ENCODE measurements at regions not wholly inside any gene's neighbourhood (a gene's known extent, or its start where the extent isn't known, plus 50 kb on each side); places are given as distances from the start of the nearest gene placed in this dataset.
"Not testable (repeated sequence)": the region's sequence is repeated elsewhere in the genome, so short reads cannot be mapped to it uniquely, and the experiment has no call there.

DNA sequence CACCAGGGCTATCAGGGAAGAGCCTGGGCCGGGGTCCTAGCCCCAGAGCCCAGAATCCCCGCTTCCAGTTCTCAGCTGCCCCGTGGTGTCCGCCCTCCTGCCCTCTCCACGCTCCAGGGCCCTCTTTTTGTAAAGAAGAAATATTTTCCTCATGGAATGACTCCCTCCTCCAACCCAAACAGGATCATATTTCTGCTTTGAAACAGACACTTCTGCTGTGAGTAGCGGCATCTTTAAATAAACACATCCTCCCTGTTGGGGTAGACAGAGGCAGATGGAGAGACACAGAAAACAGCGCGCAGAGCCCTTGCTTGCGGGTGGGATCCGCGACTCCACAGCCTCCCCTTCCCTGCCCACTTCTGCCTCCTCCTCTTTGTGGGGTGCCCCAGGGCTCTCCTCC lies 4384.7 kb upstream of the TPTE start:
- DNase-seq (ENCODE audit: low read depth in 1 of 2, low spot score in 2 of 2); H2BK15ac ChIP-seq (ENCODE audit: low read length); H3K23ac ChIP-seq (ENCODE audit: insufficient read length); H3K27ac ChIP-seq (ENCODE audit: low read depth, low read length); H3K14ac ChIP-seq (ENCODE audit: insufficient read length); H3K23me2 ChIP-seq (ENCODE audit: low read depth, low read length); H4K20me1 ChIP-seq (replicated peaks in 1 of 2; ENCODE audit: control insufficient read depth in 1 of 2, insufficient read depth in 2 of 2, low read length in 2 of 2); H3K79me1 ChIP-seq (ENCODE audit: low read depth, low read length); H2BK20ac ChIP-seq (ENCODE audit: low read length); H3K4me2 ChIP-seq (ENCODE audit: insufficient read depth in 1 of 2, low read depth in 2 of 2, low read length in 2 of 2); H4K5ac ChIP-seq (ENCODE audit: insufficient read length, low read depth, low read length); H2BK12ac ChIP-seq (ENCODE audit: low read depth, low read length); H2BK5ac ChIP-seq (ENCODE audit: low read depth, low read length); H4K91ac ChIP-seq (replicated peaks; ENCODE audit: insufficient read length, low read length); H3K36me3 ChIP-seq (ENCODE audit: control insufficient read depth in 2 of 4, insufficient read depth in 4 of 4, low read length in 3 of 4); H3K18ac ChIP-seq (ENCODE audit: extremely low read depth, low read length); H3K9me3 ChIP-seq (ENCODE audit: insufficient read depth in 2 of 2, low read depth in 1 of 2, low read length in 1 of 2); FAIRE-seq; CTCF ChIA-PET (ENCODE audit: partially characterized antibody); H2AFZ ChIP-seq (ENCODE audit: low read length); H3K79me2 ChIP-seq (ENCODE audit: control insufficient read depth in 1 of 2, insufficient read depth in 2 of 2, low read length in 2 of 2); H3K4me1 ChIP-seq (replicated peaks in 1 of 4; ENCODE audit: control insufficient read depth in 3 of 4, insufficient read depth in 4 of 4, low read length in 3 of 4); H4K8ac ChIP-seq (ENCODE audit: extremely low read depth, insufficient read depth, low read length); H3K56ac ChIP-seq (replicated peaks; ENCODE audit: insufficient read length, low read depth, low read length); H3K9ac ChIP-seq (replicated peaks in 1 of 4; ENCODE audit: extremely low read depth in 1 of 4, low read depth in 3 of 4, low read length in 3 of 4); H3K4me3 ChIP-seq (ENCODE audit: extremely low read depth in 1 of 4, insufficient read depth in 2 of 4, low read depth in 3 of 4, low read length in 4 of 4); H3K27me3 ChIP-seq (replicated peaks in 1 of 4; ENCODE audit: control insufficient read depth in 3 of 4, extremely low read depth in 1 of 4, insufficient read depth in 3 of 4, low read length in 3 of 4); POLR2A ChIA-PET (ENCODE audit: partially characterized antibody); H2BK120ac ChIP-seq (replicated peaks; ENCODE audit: low read depth, low read length); H3K4ac ChIP-seq (replicated peaks; ENCODE audit: insufficient read length, low read depth, low read length); H2AK5ac ChIP-seq (ENCODE audit: low read depth, low read length): not testable (repeated sequence)
- no CpG with 5 or more reads among the region's 11 CpGs for WGBS, 2 experiments (ENCODE audit: extremely low coverage in 1 of 2, insufficient coverage in 1 of 2, insufficient read length in 1 of 2, insufficient replicate concordance in 2 of 2, low coverage in 1 of 2, low lambda C conversion rate in 2 of 2, missing lambda C conversion rate in 1 of 2)

DNA sequence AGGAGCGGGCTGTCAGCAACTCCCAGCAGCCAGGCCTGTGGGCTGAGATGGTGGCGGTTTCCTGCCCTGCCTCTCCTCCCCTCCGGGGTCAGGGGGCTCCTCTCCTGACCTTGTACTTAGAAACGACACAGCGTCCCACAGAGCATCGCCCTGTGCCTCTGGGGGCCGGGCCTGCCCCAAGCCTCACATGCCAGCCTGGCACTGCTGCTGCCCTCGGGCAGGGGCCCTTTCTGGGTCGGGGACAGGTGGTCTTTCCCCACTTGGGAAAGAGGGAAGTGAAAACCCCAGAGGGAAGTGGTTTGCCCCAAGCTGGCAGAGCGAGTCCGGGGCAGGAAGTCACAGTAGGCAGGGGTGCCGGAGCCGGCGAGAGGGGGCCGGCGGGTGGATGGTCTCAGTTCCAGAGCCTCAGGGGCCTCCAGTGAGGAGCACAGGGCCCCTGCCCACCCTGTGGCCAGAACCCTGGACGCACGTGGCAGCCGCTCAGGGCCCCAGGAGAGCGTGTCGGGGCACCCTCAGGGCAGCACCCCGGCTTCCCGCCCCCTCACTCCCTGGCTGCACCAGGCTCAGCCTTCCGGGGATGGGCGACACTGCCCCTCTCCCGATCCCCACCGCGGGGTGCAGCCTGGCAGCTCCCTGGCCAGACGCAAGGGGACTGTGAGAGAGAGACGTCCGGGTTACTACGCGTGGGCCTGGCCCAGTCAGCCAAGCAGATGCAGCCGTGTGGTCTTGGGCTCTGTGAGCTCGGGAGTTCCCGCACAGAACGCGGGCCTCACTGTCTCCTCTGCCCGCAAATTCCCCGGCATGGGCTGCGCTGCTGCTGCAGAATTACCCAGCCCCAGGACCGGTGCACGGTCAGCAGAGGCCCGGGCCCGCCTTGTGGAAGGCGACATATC lies 4382.9 kb upstream of the TPTE start:
- H2BK12ac ChIP-seq (ENCODE audit: low read depth, low read length); H3K79me1 ChIP-seq (ENCODE audit: low read depth, low read length); DNase-seq (ENCODE audit: low read depth in 1 of 2, low spot score in 2 of 2); H4K91ac ChIP-seq (replicated peaks; ENCODE audit: insufficient read length, low read length); H3K4me1 ChIP-seq (replicated peaks in 1 of 4; ENCODE audit: control insufficient read depth in 3 of 4, insufficient read depth in 4 of 4, low read length in 3 of 4); H4K8ac ChIP-seq (ENCODE audit: extremely low read depth, insufficient read depth, low read length); H2BK5ac ChIP-seq (ENCODE audit: low read depth, low read length); H3K4ac ChIP-seq (replicated peaks; ENCODE audit: insufficient read length, low read depth, low read length); H2BK120ac ChIP-seq (replicated peaks; ENCODE audit: low read depth, low read length); H3K56ac ChIP-seq (replicated peaks; ENCODE audit: insufficient read length, low read depth, low read length); H3K4me3 ChIP-seq (ENCODE audit: extremely low read depth in 1 of 4, insufficient read depth in 2 of 4, low read depth in 3 of 4, low read length in 4 of 4); H2AK5ac ChIP-seq (ENCODE audit: low read depth, low read length); H2BK20ac ChIP-seq (ENCODE audit: low read length); H3K18ac ChIP-seq (ENCODE audit: extremely low read depth, low read length); H2BK15ac ChIP-seq (ENCODE audit: low read length); H2AFZ ChIP-seq (ENCODE audit: low read length); H3K9ac ChIP-seq (replicated peaks in 1 of 4; ENCODE audit: extremely low read depth in 1 of 4, low read depth in 3 of 4, low read length in 3 of 4); H4K20me1 ChIP-seq (replicated peaks in 1 of 2; ENCODE audit: control insufficient read depth in 1 of 2, insufficient read depth in 2 of 2, low read length in 2 of 2); H3K4me2 ChIP-seq (ENCODE audit: insufficient read depth in 1 of 2, low read depth in 2 of 2, low read length in 2 of 2); H4K5ac ChIP-seq (ENCODE audit: insufficient read length, low read depth, low read length); H3K27ac ChIP-seq (ENCODE audit: low read depth, low read length); H3K23ac ChIP-seq (ENCODE audit: insufficient read length); H3K14ac ChIP-seq (ENCODE audit: insufficient read length); H3K36me3 ChIP-seq (ENCODE audit: control insufficient read depth in 2 of 4, insufficient read depth in 4 of 4, low read length in 3 of 4); CTCF ChIA-PET (ENCODE audit: partially characterized antibody); H3K79me2 ChIP-seq (ENCODE audit: control insufficient read depth in 1 of 2, insufficient read depth in 2 of 2, low read length in 2 of 2); H3K27me3 ChIP-seq (replicated peaks in 1 of 4; ENCODE audit: control insufficient read depth in 3 of 4, extremely low read depth in 1 of 4, insufficient read depth in 3 of 4, low read length in 3 of 4); H3K23me2 ChIP-seq (ENCODE audit: low read depth, low read length); H3K9me3 ChIP-seq (ENCODE audit: insufficient read depth in 2 of 2, low read depth in 1 of 2, low read length in 1 of 2); POLR2A ChIA-PET (ENCODE audit: partially characterized antibody); FAIRE-seq: not testable (repeated sequence)
- WGBS, 2 experiments (ENCODE audit: extremely low coverage in 1 of 2, insufficient coverage in 1 of 2, insufficient read length in 1 of 2, insufficient replicate concordance in 2 of 2, low coverage in 1 of 2, low lambda C conversion rate in 2 of 2, missing lambda C conversion rate in 1 of 2), result no CpG with 5 or more reads among the region's 46 CpGs

All from H1 (cell line).